ENCODE measurements at regions not wholly inside any gene's neighbourhood (a gene's known extent, or its start where the extent isn't known, plus 50 kb on each side); places are given as distances from the start of the nearest gene placed in this dataset.
"Not testable (repeated sequence)": the region's sequence is repeated elsewhere in the genome, so short reads cannot be mapped to it uniquely, and the experiment has no call there.

GRCh38 chr5:40436535-40437237, 243.0 kb upstream of the PTGER4 start:
- Histone ChIP-seq H2BK5ac (ENCODE audit: insufficient read length, low read length) (no peak overlapping the region), H3K9ac (ENCODE audit: extremely low read depth, insufficient read length, low read length) (no peak overlapping the region), H3K79me1 (ENCODE audit: insufficient read depth, low read depth, low read length, poor library complexity, severe bottlenecking) (no peaks in the 10 kb centered on the region), H4K20me1 (ENCODE audit: control insufficient read depth, insufficient read depth, insufficient read length) (no peaks in the 10 kb centered on the region), H3K27ac (ENCODE audit: insufficient read length, low read depth, low read length) (no peak overlapping the region), H3K4me2 (ENCODE audit: insufficient read depth, insufficient read length, low read length) (no peak overlapping the region), H3K4ac (ENCODE audit: low read depth, low read length) (no peak overlapping the region), H2AK5ac (ENCODE audit: insufficient read length, low read length) (no peak overlapping the region), H4K91ac (ENCODE audit: insufficient read length, low read depth, low read length) (no peak overlapping the region), H3K56ac (ENCODE audit: insufficient read length, low read depth, low read length) (no peak overlapping the region), H2BK15ac (ENCODE audit: low read depth, low read length) (no peak overlapping the region), H2AFZ (ENCODE audit: low read length) (no peak overlapping the region), H3K9me3 (ENCODE audit: control insufficient read depth, low read depth, low read length) (no peaks in the 10 kb centered on the region), H4K5ac (ENCODE audit: insufficient read length, low read depth, low read length) (no peak overlapping the region), H2BK120ac (ENCODE audit: low read depth, low read length, poor library complexity, severe bottlenecking) (no peak overlapping the region), H3K23me2 (ENCODE audit: insufficient read length, low read depth, low read length, poor library complexity, severe bottlenecking) (no peaks in the 10 kb centered on the region), H3K14ac (ENCODE audit: insufficient read depth, low read length) (no peak overlapping the region), H3K79me2 (ENCODE audit: insufficient read depth, low read length) (no peaks in the 10 kb centered on the region), H2BK20ac (ENCODE audit: low read depth, low read length, poor library complexity, severe bottlenecking) (no peak overlapping the region), H2BK12ac (ENCODE audit: insufficient read length, low read depth, low read length) (no peak overlapping the region), H3K4me1 (ENCODE audit: insufficient read depth, low read length) (peaks cover 2% of the 10 kb centered on the region; the same call in 1 of the 2 replicates), H3K23ac (ENCODE audit: insufficient read length, low read depth, low read length) (no peak overlapping the region), H3K27me3 (ENCODE audit: insufficient read depth, low read length) (no peaks in the 10 kb centered on the region), H3T11ph (ENCODE audit: low read length) (no peak overlapping the region), H3K18ac (ENCODE audit: insufficient read length, low read depth, low read length) (no peak overlapping the region), H4K8ac (replicated peaks; ENCODE audit: insufficient read length, low read depth, low read length) (no peak overlapping the region)
- no peak for DNase-seq
- no peak overlapping the region for H3K27ac Mint-ChIP-seq
- no CpG with 5 or more reads among the region's 9 CpGs for WGBS (ENCODE audit: extremely low coverage, insufficient read length, low lambda C conversion rate)
- no peak for TF ChIP-seq CTCF (conservative IDR thresholded peaks at IDR 0.05)
- no peaks in the 10 kb centered on the region for H3K27me3 Mint-ChIP-seq (ENCODE audit: low read depth)
- H3K4me1 Mint-ChIP-seq = peaks cover 9 to 14% of the 10 kb centered on the region in 2 experiments
- no peak overlapping the region for H3K4me3 Mint-ChIP-seq
- no peaks in the 10 kb centered on the region; a peak in 1 of 5 replicates for H3K9me3 Mint-ChIP-seq
- peaks cover 0 to 7% (median 0%) of the 10 kb centered on the region in 3 experiments; a peak in 1 of 7 replicates for H3K36me3 Mint-ChIP-seq (ENCODE audit: insufficient read depth in 1 of 3, low read depth in 3 of 3)

GRCh38 chr5:40435706-40436105, 244.0 kb upstream of the PTGER4 start:
- H3K4me3 Mint-ChIP-seq; H3K4me1 ChIP-seq (ENCODE audit: insufficient read depth, low read length): not testable (repeated sequence)

More at GRCh38 chr5:40435706-40436105, 244.0 kb upstream of the PTGER4 start:
- not testable (repeated sequence) for H3K27me3 Mint-ChIP-seq (ENCODE audit: low read depth); H4K8ac ChIP-seq (replicated peaks; ENCODE audit: insufficient read length, low read depth, low read length); H3K4me2 ChIP-seq (ENCODE audit: insufficient read depth, insufficient read length, low read length); H4K91ac ChIP-seq (ENCODE audit: insufficient read length, low read depth, low read length); H3K27ac Mint-ChIP-seq; H3K36me3 Mint-ChIP-seq (ENCODE audit: insufficient read depth in 1 of 3, low read depth in 3 of 3); H3K18ac ChIP-seq (ENCODE audit: insufficient read length, low read depth, low read length); H3K79me2 ChIP-seq (ENCODE audit: insufficient read depth, low read length); H3K23ac ChIP-seq (ENCODE audit: insufficient read length, low read depth, low read length); H3K9ac ChIP-seq (ENCODE audit: extremely low read depth, insufficient read length, low read length); H3K27me3 ChIP-seq (ENCODE audit: insufficient read depth, low read length); H3K27ac ChIP-seq (ENCODE audit: insufficient read length, low read depth, low read length); H2AK5ac ChIP-seq (ENCODE audit: insufficient read length, low read length); H2BK5ac ChIP-seq (ENCODE audit: insufficient read length, low read length); H3K14ac ChIP-seq (ENCODE audit: insufficient read depth, low read length); H3K56ac ChIP-seq (ENCODE audit: insufficient read length, low read depth, low read length); H2AFZ ChIP-seq (ENCODE audit: low read length); H4K5ac ChIP-seq (ENCODE audit: insufficient read length, low read depth, low read length); H2BK120ac ChIP-seq (ENCODE audit: low read depth, low read length, poor library complexity, severe bottlenecking); DNase-seq; H3K79me1 ChIP-seq (ENCODE audit: insufficient read depth, low read depth, low read length, poor library complexity, severe bottlenecking); H2BK20ac ChIP-seq (ENCODE audit: low read depth, low read length, poor library complexity, severe bottlenecking); H3K9me3 ChIP-seq (ENCODE audit: control insufficient read depth, low read depth, low read length); H4K20me1 ChIP-seq (ENCODE audit: control insufficient read depth, insufficient read depth, insufficient read length); H3K4ac ChIP-seq (ENCODE audit: low read depth, low read length); H3K9me3 Mint-ChIP-seq; H2BK12ac ChIP-seq (ENCODE audit: insufficient read length, low read depth, low read length); H3T11ph ChIP-seq (ENCODE audit: low read length); H3K23me2 ChIP-seq (ENCODE audit: insufficient read length, low read depth, low read length, poor library complexity, severe bottlenecking); H2BK15ac ChIP-seq (ENCODE audit: low read depth, low read length)
- peaks cover 9 to 14% of the 10 kb centered on the region in 2 experiments for H3K4me1 Mint-ChIP-seq
- no CpG with 5 or more reads among the region's 4 CpGs for WGBS (ENCODE audit: extremely low coverage, insufficient read length, low lambda C conversion rate)

Data from H9 (cell line).